Right lobe of liver (tissue), 4 donors: ENCODE measurements at regions not wholly inside any gene's neighbourhood (a gene's known extent, or its start where the extent isn't known, plus 50 kb on each side); places are given as distances from the start of the nearest gene placed in this dataset.

Source experiments
- CTCF ChIP-seq, 4 donors: fragments of 200-600 bp in 3 of 4; fragments of 450-650 bp in 1 of 4; IDR thresholded peaks; one replicate each; pipeline versions ENCODE4 v1.5.1 to v1.8.0; 2016 to 2022; ENCODE audit warnings: antibody characterized with exemption in 4 of 4, mild to moderate bottlenecking in 2 of 4
- POLR2A ChIP-seq: fragments of 450-650 bp; IDR thresholded peaks from one replicate; pipeline ENCODE4 v1.6.1; 2017; ENCODE audit warnings: antibody characterized with exemption, mild to moderate bottlenecking
- donor health status: DM: no; HTN: no; CAD: no.
- donor health status: DM: no; HTN: no; CAD: no.
- donor health status: DM: no; HTN: yes; CAD: no.

GRCh38 chr4:183035256-183035655 is 63.8 kb upstream of the WWC2 start:
- TF ChIP-seq CTCF (IDR thresholded peaks at IDR 0.05): no peak
- no peak for TF ChIP-seq POLR2A
